Suprapubic skin (tissue), 4 donors: ENCODE measurements at regions not wholly inside any gene's neighbourhood (a gene's known extent, or its start where the extent isn't known, plus 50 kb on each side); places are given as distances from the start of the nearest gene placed in this dataset.

Experiments used
- CTCF ChIP-seq, 2 donors: fragments of 200-600 bp in 1 of 2; fragments of 450-650 bp in 1 of 2; sonication (generic) in 1 of 2; IDR thresholded peaks; one replicate each; pipeline ENCODE4 v1.5.1; 2016 to 2019; ENCODE audit warnings: antibody characterized with exemption in 2 of 2, mild to moderate bottlenecking in 1 of 2, moderate library complexity in 1 of 2
- POLR2A ChIP-seq, 2 donors: fragments of 450-650 bp; IDR thresholded peaks; one replicate each; pipeline ENCODE4 v1.6.1; 2017; ENCODE audit warnings: antibody characterized with exemption in 2 of 2, mild to moderate bottlenecking in 2 of 2, moderate library complexity in 2 of 2
- POLR2AphosphoS5 ChIP-seq, 3 donors: sonication (generic); formaldehyde crosslinking; IDR thresholded peaks; one replicate each; pipeline ENCODE4 v1.6.1; 2017; ENCODE audit warnings: antibody characterized with exemption in 3 of 3

GRCh38 chr4:32987111-32987510, 2266.9 kb downstream of the PCDH7 start:
- no peak for TF ChIP-seq CTCF (IDR thresholded peaks at IDR 0.05)
- TF ChIP-seq POLR2A (IDR thresholded peaks at IDR 0.05): no peak
- TF ChIP-seq POLR2AphosphoS5 (IDR thresholded peaks at IDR 0.05): no peak
